B cell (primary cell): ENCODE measurements at regions not wholly inside any gene's neighbourhood (a gene's known extent, or its start where the extent isn't known, plus 50 kb on each side); places are given as distances from the start of the nearest gene placed in this dataset.

Source experiments
- EZH2 ChIP-seq: IDR thresholded peaks from 2 replicates; pipeline ENCODE4 v1.6.1; 2012; ENCODE audit warnings: borderline replicate concordance, low read depth, mild to moderate bottlenecking, moderate library complexity, low read length; ENCODE audit not compliant: insufficient read depth, poor library complexity, severe bottlenecking
- TF ChIP-seq, protein P1 (sequence below): fragments of 200-600 bp; IDR thresholded peaks from one replicate; pipeline ENCODE4 v1.8.0; 2022; ENCODE audit warnings: antibody characterized with exemption, mild to moderate bottlenecking

DNA sequence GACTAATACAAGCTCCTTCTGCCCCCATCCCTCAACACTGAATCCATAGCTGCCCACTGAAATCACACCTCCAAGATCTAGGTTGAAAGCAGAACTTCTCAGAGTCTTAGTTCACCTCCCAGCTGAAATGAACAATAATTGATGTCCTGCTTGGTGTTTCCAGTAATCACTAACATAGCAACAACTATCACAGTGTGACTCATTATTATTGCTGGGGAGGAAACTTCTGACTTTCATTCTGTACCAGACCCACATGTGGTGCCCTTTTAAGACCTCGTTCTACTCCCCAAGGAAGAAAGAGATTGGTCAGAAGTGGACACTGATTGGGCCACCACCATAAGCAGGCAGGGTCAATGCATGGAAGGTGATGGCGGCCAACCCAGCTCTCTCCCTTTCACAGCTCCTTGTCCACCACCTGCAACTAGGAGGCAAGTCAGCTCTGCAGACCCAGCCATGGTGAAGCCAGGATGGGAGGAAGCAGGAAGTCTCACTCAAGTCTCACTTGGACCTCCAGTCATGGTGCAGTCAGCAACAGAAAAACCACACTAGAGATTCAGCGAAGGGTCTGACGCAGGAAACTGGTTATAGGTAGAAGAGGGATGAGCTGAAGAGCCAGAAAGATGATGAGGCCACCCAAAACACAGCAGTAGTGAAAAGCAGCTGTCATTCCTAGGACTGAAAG lies 720.2 kb downstream of the PTPRU start:
- TF ChIP-seq, protein P1, sequence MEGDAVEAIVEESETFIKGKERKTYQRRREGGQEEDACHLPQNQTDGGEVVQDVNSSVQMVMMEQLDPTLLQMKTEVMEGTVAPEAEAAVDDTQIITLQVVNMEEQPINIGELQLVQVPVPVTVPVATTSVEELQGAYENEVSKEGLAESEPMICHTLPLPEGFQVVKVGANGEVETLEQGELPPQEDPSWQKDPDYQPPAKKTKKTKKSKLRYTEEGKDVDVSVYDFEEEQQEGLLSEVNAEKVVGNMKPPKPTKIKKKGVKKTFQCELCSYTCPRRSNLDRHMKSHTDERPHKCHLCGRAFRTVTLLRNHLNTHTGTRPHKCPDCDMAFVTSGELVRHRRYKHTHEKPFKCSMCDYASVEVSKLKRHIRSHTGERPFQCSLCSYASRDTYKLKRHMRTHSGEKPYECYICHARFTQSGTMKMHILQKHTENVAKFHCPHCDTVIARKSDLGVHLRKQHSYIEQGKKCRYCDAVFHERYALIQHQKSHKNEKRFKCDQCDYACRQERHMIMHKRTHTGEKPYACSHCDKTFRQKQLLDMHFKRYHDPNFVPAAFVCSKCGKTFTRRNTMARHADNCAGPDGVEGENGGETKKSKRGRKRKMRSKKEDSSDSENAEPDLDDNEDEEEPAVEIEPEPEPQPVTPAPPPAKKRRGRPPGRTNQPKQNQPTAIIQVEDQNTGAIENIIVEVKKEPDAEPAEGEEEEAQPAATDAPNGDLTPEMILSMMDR: no peak
- TF ChIP-seq EZH2: no peak
